ENCODE measurements at regions not wholly inside any gene's neighbourhood (a gene's known extent, or its start where the extent isn't known, plus 50 kb on each side); places are given as distances from the start of the nearest gene placed in this dataset.

- H3K27ac ChIP-seq (ENCODE audit: extremely low read length, insufficient read depth, low read length): no peak overlapping the region
- BruUV-seq (replicated peaks): no TSS peak
- H3K27me3 ChIP-seq (ENCODE audit: control insufficient read depth in 1 of 2, insufficient read depth in 2 of 2, low read length in 2 of 2): no peaks in the 10 kb centered on the region
- no peak overlapping the region for H3K9ac ChIP-seq (ENCODE audit: insufficient read depth, low read depth, low read length)
- H3K4me1 ChIP-seq (ENCODE audit: insufficient read depth, low read length): no peaks in the 10 kb centered on the region
- H3K79me2 ChIP-seq (ENCODE audit: insufficient read depth, low read length): no peaks in the 10 kb centered on the region
- H4K20me1 ChIP-seq (ENCODE audit: insufficient read depth, low read length): no peaks in the 10 kb centered on the region
- ChIA-PET POLR2A (no interaction called here), CTCF (ENCODE audit: low intra/inter-chr PET ratio, low total read pairs) (no interaction called here)
- TF ChIP-seq HINFP (CRISPR knock-in tag; IDR thresholded peaks at IDR 0.05; ENCODE audit: low read depth): no peak
- no peak for TF ChIP-seq ZNF431 (CRISPR knock-in tag; IDR thresholded peaks at IDR 0.05; ENCODE audit: borderline replicate concordance, low read depth)
- TF ChIP-seq MYNN (CRISPR knock-in tag; IDR thresholded peaks at IDR 0.05; ENCODE audit: low read depth): no peak
- TF ChIP-seq ZNF607 (CRISPR knock-in tag; IDR thresholded peaks at IDR 0.05; ENCODE audit: borderline replicate concordance): no peak
- no peak for TF ChIP-seq HOXA3 (CRISPR knock-in tag; IDR thresholded peaks at IDR 0.05)
- TF ChIP-seq U2AF1 (optimal IDR thresholded peaks at IDR 0.05; ENCODE audit: low read depth, low read length): no peak
- TF ChIP-seq HNRNPUL1 (IDR thresholded peaks at IDR 0.05; ENCODE audit: low read depth, low read length): no peak
- no peak for TF ChIP-seq PTBP1 (IDR thresholded peaks at IDR 0.05; ENCODE audit: low read depth, low read length, poor library complexity, severe bottlenecking)
- no peak for TF ChIP-seq HMGXB4 (CRISPR knock-in tag; IDR thresholded peaks at IDR 0.05; ENCODE audit: borderline replicate concordance in 1 of 2, low read depth in 1 of 2)
- TF ChIP-seq ZNF616 (CRISPR knock-in tag; IDR thresholded peaks at IDR 0.05; ENCODE audit: low read depth): no peak
- no peak for TF ChIP-seq ZEB1 (IDR thresholded peaks at IDR 0.05; ENCODE audit: insufficient replicate concordance, low read depth)
- no peak for TF ChIP-seq MTF1 (CRISPR knock-in tag; IDR thresholded peaks at IDR 0.05)
- no peak for TF ChIP-seq GRHL1 (CRISPR knock-in tag; conservative IDR thresholded peaks at IDR 0.05)
- TF ChIP-seq NR2C2 (CRISPR knock-in tag; IDR thresholded peaks at IDR 0.05; ENCODE audit: borderline replicate concordance): no peak
- TF ChIP-seq ZNF468 (CRISPR knock-in tag; IDR thresholded peaks at IDR 0.05): no peak
- TF ChIP-seq, protein P1, sequence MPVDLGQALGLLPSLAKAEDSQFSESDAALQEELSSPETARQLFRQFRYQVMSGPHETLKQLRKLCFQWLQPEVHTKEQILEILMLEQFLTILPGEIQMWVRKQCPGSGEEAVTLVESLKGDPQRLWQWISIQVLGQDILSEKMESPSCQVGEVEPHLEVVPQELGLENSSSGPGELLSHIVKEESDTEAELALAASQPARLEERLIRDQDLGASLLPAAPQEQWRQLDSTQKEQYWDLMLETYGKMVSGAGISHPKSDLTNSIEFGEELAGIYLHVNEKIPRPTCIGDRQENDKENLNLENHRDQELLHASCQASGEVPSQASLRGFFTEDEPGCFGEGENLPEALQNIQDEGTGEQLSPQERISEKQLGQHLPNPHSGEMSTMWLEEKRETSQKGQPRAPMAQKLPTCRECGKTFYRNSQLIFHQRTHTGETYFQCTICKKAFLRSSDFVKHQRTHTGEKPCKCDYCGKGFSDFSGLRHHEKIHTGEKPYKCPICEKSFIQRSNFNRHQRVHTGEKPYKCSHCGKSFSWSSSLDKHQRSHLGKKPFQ (CRISPR knock-in tag; IDR thresholded peaks at IDR 0.05; ENCODE audit: insufficient replicate concordance): no peak
- TF ChIP-seq ZNF781 (CRISPR knock-in tag; IDR thresholded peaks at IDR 0.05; ENCODE audit: borderline replicate concordance, not compliant biosample characterization): no peak
- TF ChIP-seq XRCC5 (optimal IDR thresholded peaks at IDR 0.05; ENCODE audit: low read length): no peak
- no peak for TF ChIP-seq NRL (CRISPR knock-in tag; IDR thresholded peaks at IDR 0.05; ENCODE audit: borderline replicate concordance)
- no peak overlapping the region for H2AFZ ChIP-seq (ENCODE audit: low read length)
- H3K9me3 ChIP-seq (ENCODE audit: low read length): no peaks in the 10 kb centered on the region
- no peak for ATAC-seq
- no peak for FAIRE-seq
- intact Hi-C loops (cut with micrococcal nuclease; ENCODE audit: unreplicated experiment): no loop called here
- no peak for DNase-seq (ENCODE audit: low spot score)
- H3K4me3 ChIP-seq (replicated peaks in 1 of 3; ENCODE audit: insufficient read depth in 1 of 3, low read depth in 2 of 3, low read length in 3 of 3): no peak overlapping the region
- WGBS (ENCODE audit: low lambda C conversion rate): 0% methylated on average over 1 of the region's 1 CpG
- in situ Hi-C loops (cut with HindIII; ENCODE audit: extremely low pct_ligation_motif_present, low pct_unique_long_range_greater_than_20kb): no loop called here
- no peak overlapping the region for H3K4me2 ChIP-seq (ENCODE audit: low read depth, low read length)
- H3K36me3 ChIP-seq (replicated peaks in 1 of 2; ENCODE audit: control insufficient read depth in 1 of 2, insufficient read depth in 2 of 2, low read length in 2 of 2): no peaks in the 10 kb centered on the region
Measured at GRCh38 chr7:114269714-114270113, 144.9 kb upstream of the FOXP2 start.
